Erythroblast (primary cell): ENCODE measurements at regions not wholly inside any gene's neighbourhood (a gene's known extent, or its start where the extent isn't known, plus 50 kb on each side); places are given as distances from the start of the nearest gene placed in this dataset.
A peak's percentile ranks its signal among the peaks of the same experiment; 100 is the strongest.

Experiments
- DNase-seq, 2 experiments: peaks; one replicate each; lab custom pipeline; 2025; lab: John Stamatoyannopoulos, UW
- GATA1 ChIP-seq: IDR thresholded peaks from 2 replicates; pipeline ENCODE4 v1.6.1; 2011; ENCODE audit warnings: low read depth, mild to moderate bottlenecking, control low read depth, low read length, moderate library complexity
- POLR2A ChIP-seq: IDR thresholded peaks from 2 replicates; pipeline ENCODE4 v1.6.1; 2011; ENCODE audit warnings: mild to moderate bottlenecking, low read length

DNA sequence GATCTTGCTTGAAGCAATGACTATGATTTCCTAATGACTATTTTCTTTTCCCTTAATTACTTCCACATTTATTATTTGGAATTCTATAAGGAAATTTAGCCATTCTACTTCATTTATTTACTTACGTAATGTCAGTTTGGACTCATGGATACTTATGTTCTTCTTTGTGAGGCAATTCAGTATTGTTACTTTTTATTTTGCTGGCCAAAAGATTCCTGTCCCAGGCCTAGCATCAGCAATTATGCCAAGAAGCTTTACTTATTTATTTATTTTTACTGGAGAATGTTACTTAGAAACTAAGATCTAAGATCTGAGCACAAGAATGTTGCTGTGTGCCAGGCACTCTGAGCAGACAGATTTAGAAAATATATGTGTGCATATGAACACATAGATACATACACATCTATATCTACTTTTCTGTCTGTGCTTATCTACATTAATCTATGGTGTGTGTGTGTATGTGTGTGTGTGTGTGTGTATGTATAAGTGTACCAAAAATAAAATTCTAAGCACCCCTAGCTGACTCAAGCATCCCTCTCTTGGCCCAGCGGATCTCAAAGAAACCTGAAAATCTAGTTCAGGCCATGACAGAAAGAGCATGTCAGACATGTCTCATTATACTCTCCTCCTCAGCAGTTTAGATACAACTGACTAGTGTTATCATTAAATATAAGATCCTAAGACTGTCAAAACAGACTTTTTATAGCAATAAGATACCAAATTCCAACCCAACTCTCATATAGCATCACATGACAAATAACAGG, 640.0 kb upstream of the GJE1 start:
- no peak for DNase-seq
- TF ChIP-seq POLR2A (no peak), GATA1 (no peak)

DNA sequence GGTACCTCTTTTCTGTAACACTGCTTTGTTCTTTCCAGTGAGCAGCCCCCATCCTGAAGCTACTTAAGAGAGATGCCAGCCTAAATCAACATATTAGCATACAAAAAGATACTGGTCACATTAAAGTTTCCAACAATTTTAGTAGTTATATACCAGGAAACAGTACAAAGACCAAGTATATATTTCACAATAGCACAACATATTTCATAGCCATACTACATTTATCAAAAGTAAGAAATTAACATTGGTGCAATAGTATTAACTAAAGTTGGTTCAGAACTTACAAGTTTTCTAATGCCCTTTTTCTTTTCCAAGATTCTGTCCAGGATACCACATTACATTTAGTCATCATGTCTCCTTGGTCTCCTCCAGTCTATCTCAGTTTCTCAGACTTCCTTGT, 641.0 kb upstream of the GJE1 start:
- no peak for DNase-seq
- no peak for TF ChIP-seq POLR2A
- no peak for TF ChIP-seq GATA1

GRCh38 chr6:141490982-141491381, 641.7 kb upstream of the GJE1 start:
- no peak for DNase-seq
- TF ChIP-seq GATA1 (no peak), POLR2A (no peak)

DNA sequence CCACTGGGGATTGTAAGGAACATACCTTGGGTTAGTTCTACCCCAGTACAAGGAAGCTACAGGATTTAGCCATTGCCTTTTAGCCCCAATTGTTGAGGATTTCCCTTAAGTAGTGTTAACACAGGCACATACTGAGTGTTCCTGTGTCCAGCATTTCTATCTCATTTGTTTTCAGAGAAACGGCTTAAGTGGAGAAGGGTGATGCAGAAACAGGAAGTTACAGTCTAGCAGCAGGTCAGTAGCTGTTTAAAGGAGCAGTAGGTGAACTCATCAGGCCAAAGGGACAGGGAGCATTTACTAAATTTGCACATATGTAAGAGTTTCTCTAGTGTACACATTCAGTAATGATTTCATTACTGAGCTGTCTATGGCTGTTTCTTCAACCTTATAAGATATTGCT, 644.2 kb upstream of the GJE1 start:
- TF ChIP-seq GATA1 (no peak), POLR2A (no peak)
- no peak for DNase-seq

- TF ChIP-seq GATA1: no peak
- no peak for TF ChIP-seq POLR2A
These were observed 645.8 kb upstream of the GJE1 start for GRCh38 chr6:141486942-141487341.

GRCh38 chr6:141484711-141485110, 648.0 kb upstream of the GJE1 start:
- TF ChIP-seq POLR2A: no peak
- TF ChIP-seq GATA1: no peak
- DNase-seq: no peak

More at GRCh38 chr6:141486942-141487341, 645.8 kb upstream of the GJE1 start:
- no peak for DNase-seq

GRCh38 chr6:141483598-141484061, 649.1 kb upstream of the GJE1 start:
- no peak for TF ChIP-seq GATA1
- no peak for TF ChIP-seq POLR2A

GRCh38 chr6:141482796-141483597, 649.7 kb upstream of the GJE1 start:
- TF ChIP-seq GATA1: no peak
- no peak for TF ChIP-seq POLR2A
- DNase-seq: no peak

More at GRCh38 chr6:141483598-141484061, 649.1 kb upstream of the GJE1 start:
- peak in 1 of 2 experiments; percentile 8 for DNase-seq

- DNase-seq: no peak
- no peak for TF ChIP-seq POLR2A
- no peak for TF ChIP-seq GATA1
These were observed 657.5 kb upstream of the GJE1 start for GRCh38 chr6:141475259-141475658.

GRCh38 chr6:141472162-141472928, 660.4 kb upstream of the GJE1 start:
- DNase-seq: no peak
- TF ChIP-seq POLR2A (no peak), GATA1 (no peak)

DNA sequence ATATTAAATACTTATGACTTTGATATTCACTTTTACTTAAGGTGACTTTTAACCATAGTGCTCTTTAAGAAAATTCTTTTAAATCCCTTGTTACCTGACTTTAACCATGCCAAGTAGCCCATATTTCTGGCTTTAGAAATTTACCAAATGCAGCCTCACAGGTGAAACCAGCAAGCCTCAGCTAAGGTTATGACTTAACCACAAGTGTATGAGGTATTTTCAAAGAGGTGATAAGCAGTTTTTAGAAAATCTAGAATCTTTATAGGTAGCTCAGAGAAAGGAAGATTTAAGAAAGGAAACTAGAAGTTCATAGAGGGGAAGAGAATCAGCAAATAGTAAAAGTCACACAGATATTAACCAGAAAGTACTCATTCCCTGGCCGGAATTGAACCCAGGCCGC, 661.9 kb upstream of the GJE1 start:
- no peak for DNase-seq
- TF ChIP-seq POLR2A (no peak), GATA1 (no peak)

DNA sequence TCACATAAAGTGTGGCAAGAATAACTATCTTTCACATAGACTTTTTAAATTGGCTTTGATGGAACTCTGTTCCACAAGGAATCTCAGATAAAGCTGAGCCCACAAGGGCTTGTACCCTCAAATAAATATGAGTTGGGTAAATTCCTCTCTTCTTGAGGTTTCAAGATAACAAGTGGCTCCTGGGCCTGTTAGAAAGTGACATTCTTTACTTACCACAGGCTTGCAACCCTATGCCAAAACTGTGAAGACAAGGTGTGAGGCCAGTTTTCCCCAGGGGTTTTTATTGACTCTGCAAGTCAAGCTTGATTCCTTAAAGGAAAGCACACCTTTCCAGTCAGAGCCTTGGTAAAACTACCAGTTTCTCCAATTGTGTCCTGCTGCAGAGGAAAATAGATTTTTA, 664.8 kb upstream of the GJE1 start:
- DNase-seq: no peak
- no peak for TF ChIP-seq GATA1
- TF ChIP-seq POLR2A: no peak

DNA sequence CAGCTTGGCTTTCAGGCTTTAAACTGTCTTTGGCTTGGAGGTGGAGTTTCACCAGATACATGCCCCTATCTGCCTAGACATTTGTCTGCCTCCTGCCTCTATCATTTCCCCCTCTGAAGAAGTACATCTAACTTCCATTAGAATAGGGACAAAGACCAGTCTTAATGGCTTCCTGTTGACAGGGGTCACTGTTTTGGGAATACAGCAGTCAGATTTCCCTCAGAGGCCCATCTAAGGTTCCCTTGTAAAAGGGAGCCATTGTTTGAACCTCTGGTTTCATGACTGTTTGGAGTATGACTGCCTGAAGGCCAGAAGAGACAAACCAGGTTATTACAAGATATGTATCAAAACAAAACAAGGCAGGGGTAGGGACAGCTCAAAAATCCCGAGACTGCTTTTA, 665.7 kb upstream of the GJE1 start:
- no peak for DNase-seq
- TF ChIP-seq POLR2A (no peak), GATA1 (no peak)
